MM.1S (cell line): ENCODE measurements at regions not wholly inside any gene's neighbourhood (a gene's known extent, or its start where the extent isn't known, plus 50 kb on each side); places are given as distances from the start of the nearest gene placed in this dataset.

Experiments used
- DNase-seq: peaks from one replicate; pipeline ENCODE4 v3.0.0-alpha.2; 2015
- H2AFZ ChIP-seq: fragments of 300-600 bp; sonication (generic); 2 replicates; pipeline ENCODE4 v1.6.0; 2016; ENCODE audit warnings: antibody characterized with exemption, low read length
- H3F3A ChIP-seq: fragments of 300-600 bp; sonication (generic); 2 replicates; pipeline ENCODE4 v1.6.1; 2016; ENCODE audit warnings: mild to moderate bottlenecking, antibody characterized with exemption, low read length, moderate library complexity, mixed read lengths; ENCODE audit not compliant: insufficient read depth
- H3K27ac ChIP-seq: fragments of 300-600 bp; sonication (generic); 2 replicates; pipeline ENCODE4 v1.5.1; 2016; ENCODE audit warnings: mild to moderate bottlenecking, low read length
- H3K27me3 ChIP-seq: fragments of 300-600 bp; sonication (generic); replicated peaks from 2 replicates; pipeline ENCODE4 v1.6.0; 2016; ENCODE audit warnings: low read length; ENCODE audit not compliant: insufficient read depth
- H3K36me3 ChIP-seq: fragments of 300-600 bp; sonication (generic); replicated peaks from 2 replicates; pipeline ENCODE4 v1.6.1; 2016; ENCODE audit warnings: mild to moderate bottlenecking, low read length, mixed read lengths; ENCODE audit not compliant: insufficient read depth
- H3K4me1 ChIP-seq: fragments of 300-600 bp; sonication (generic); 2 replicates; pipeline ENCODE4 v1.6.1; 2016; ENCODE audit warnings: low read length, mixed read lengths
- H3K4me2 ChIP-seq: fragments of 300-600 bp; sonication (generic); 2 replicates; pipeline ENCODE4 v1.6.0; 2016; ENCODE audit warnings: low read depth, low read length
- H3K4me3 ChIP-seq: fragments of 300-600 bp; sonication (generic); 2 replicates; pipeline ENCODE4 v1.5.1; 2016; ENCODE audit warnings: low read length, mixed read lengths
- H3K79me2 ChIP-seq: fragments of 300-600 bp; sonication (generic); 2 replicates; pipeline ENCODE4 v1.6.1; 2016; ENCODE audit warnings: mixed run types, low read length, mixed read lengths
- H3K9ac ChIP-seq: fragments of 300-600 bp; sonication (generic); 2 replicates; pipeline ENCODE4 v1.6.1; 2016; ENCODE audit warnings: low read length, mixed read lengths
- H3K9me2 ChIP-seq: fragments of 300-600 bp; sonication (generic); replicated peaks from 2 replicates; pipeline ENCODE4 v1.6.1; 2016; ENCODE audit warnings: mild to moderate bottlenecking, low read length, mixed read lengths; ENCODE audit not compliant: insufficient read depth
- H3K9me3 ChIP-seq: fragments of 300-600 bp; sonication (generic); replicated peaks from 2 replicates; pipeline ENCODE4 v1.6.1; 2016; ENCODE audit warnings: mild to moderate bottlenecking, low read length, mixed read lengths; ENCODE audit not compliant: insufficient read depth
- H4K20me1 ChIP-seq: fragments of 300-600 bp; sonication (generic); 2 replicates; pipeline ENCODE4 v1.6.1; 2016; ENCODE audit warnings: mild to moderate bottlenecking, low read length, moderate library complexity, mixed read lengths; ENCODE audit not compliant: insufficient read depth
- EZH2 ChIP-seq: fragments of 300-600 bp; sonication (generic); optimal IDR thresholded peaks from 2 replicates; pipeline ENCODE3; 2017; ENCODE audit warnings: low read depth, mild to moderate bottlenecking, antibody characterized with exemption, low read length, mixed read lengths
- EZH2phosphoT487 ChIP-seq: fragments of 300-600 bp; sonication (generic); IDR thresholded peaks from 2 replicates; pipeline ENCODE4 v1.6.1; 2018; ENCODE audit warnings: antibody characterized with exemption, low read length
- TF ChIP-seq, protein P1 (sequence below): fragments of 300-600 bp; sonication (generic); IDR thresholded peaks from 2 replicates; pipeline ENCODE4 v1.5.1; 2016; ENCODE audit warnings: antibody characterized with exemption, low read length, mixed read lengths

DNA sequence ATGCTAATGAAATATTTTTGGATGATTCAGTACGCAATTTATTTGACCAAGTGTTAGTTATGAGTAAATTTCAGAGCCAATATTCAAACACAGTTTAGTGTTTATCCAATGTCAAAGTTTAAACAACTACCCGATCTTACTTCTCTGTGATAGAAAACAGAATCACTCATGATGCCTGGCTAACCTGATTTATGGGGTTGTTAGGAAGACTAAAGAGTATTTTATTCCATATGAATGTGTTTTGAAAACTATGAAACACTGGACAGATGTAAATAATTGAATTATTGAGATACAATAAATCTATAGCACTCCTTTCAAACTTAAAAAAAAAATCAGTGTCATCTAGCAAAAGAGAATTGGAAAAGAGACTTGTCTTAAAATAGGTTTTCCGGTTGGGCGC, 1181.8 kb downstream of the EFNB2 start:
- H4K20me1 ChIP-seq: no peaks in the 10 kb centered on the region
- H3K79me2 ChIP-seq: no peaks in the 10 kb centered on the region
- H3K36me3 ChIP-seq: no peaks in the 10 kb centered on the region
- TF ChIP-seq EZH2: no peak
- TF ChIP-seq, protein P1, sequence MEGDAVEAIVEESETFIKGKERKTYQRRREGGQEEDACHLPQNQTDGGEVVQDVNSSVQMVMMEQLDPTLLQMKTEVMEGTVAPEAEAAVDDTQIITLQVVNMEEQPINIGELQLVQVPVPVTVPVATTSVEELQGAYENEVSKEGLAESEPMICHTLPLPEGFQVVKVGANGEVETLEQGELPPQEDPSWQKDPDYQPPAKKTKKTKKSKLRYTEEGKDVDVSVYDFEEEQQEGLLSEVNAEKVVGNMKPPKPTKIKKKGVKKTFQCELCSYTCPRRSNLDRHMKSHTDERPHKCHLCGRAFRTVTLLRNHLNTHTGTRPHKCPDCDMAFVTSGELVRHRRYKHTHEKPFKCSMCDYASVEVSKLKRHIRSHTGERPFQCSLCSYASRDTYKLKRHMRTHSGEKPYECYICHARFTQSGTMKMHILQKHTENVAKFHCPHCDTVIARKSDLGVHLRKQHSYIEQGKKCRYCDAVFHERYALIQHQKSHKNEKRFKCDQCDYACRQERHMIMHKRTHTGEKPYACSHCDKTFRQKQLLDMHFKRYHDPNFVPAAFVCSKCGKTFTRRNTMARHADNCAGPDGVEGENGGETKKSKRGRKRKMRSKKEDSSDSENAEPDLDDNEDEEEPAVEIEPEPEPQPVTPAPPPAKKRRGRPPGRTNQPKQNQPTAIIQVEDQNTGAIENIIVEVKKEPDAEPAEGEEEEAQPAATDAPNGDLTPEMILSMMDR: no peak
- no peak for TF ChIP-seq EZH2phosphoT487
- no peaks in the 10 kb centered on the region for H3K4me1 ChIP-seq
- no peaks in the 10 kb centered on the region for H3K27me3 ChIP-seq
- no peaks in the 10 kb centered on the region for H3K9me2 ChIP-seq
- no peak overlapping the region for H3K4me3 ChIP-seq
- H3K27ac ChIP-seq: no peak overlapping the region
- H3F3A ChIP-seq: no peaks in the 10 kb centered on the region
- no peak for DNase-seq
- H3K4me2 ChIP-seq: no peak overlapping the region
- H3K9ac ChIP-seq: no peak overlapping the region
- no peak overlapping the region for H2AFZ ChIP-seq
- no peaks in the 10 kb centered on the region for H3K9me3 ChIP-seq

DNA sequence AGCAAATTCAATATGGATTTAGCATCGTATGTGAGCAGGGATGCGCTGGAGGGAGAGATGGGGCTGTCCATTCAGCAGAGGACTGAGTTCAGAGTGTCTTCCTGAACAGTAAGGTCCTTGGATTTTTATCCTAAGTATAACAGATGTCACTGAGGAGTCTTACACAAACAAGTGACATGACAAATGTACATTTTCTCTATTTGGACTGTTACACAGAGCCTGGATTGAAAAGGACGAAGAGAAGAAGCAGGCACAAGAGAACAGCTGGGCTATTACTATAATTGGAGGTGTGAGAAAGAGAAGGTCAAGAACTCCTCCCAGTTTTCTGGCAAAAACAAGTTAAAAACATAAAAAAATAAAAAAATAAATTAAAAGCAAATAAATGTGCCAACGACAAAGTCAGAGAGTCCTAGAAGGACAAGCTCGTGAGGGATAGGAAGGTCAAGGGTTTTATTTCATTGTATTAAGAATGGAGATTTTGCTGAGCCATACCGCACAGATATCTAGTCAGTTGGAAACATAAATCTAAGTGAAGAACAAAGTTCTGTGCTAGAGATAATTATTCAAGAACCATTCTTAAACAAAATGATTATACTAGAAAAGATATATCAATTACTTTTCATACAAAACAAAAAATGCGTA, 1186.3 kb downstream of the EFNB2 start:
- no peaks in the 10 kb centered on the region for H3K9me3 ChIP-seq
- DNase-seq: no peak
- H3K79me2 ChIP-seq: no peaks in the 10 kb centered on the region
- no peaks in the 10 kb centered on the region for H3K4me1 ChIP-seq
- no peak overlapping the region for H3K27ac ChIP-seq
- H3K36me3 ChIP-seq: no peaks in the 10 kb centered on the region
- no peak overlapping the region for H2AFZ ChIP-seq
- H3F3A ChIP-seq: no peaks in the 10 kb centered on the region
- H3K4me3 ChIP-seq: no peak overlapping the region
- TF ChIP-seq, protein P1: no peak
- no peak for TF ChIP-seq EZH2phosphoT487
- TF ChIP-seq EZH2: no peak
- H3K9ac ChIP-seq: no peak overlapping the region
- H3K9me2 ChIP-seq: no peaks in the 10 kb centered on the region
- no peak overlapping the region for H3K4me2 ChIP-seq
- no peaks in the 10 kb centered on the region for H3K27me3 ChIP-seq
- H4K20me1 ChIP-seq: no peaks in the 10 kb centered on the region

DNA sequence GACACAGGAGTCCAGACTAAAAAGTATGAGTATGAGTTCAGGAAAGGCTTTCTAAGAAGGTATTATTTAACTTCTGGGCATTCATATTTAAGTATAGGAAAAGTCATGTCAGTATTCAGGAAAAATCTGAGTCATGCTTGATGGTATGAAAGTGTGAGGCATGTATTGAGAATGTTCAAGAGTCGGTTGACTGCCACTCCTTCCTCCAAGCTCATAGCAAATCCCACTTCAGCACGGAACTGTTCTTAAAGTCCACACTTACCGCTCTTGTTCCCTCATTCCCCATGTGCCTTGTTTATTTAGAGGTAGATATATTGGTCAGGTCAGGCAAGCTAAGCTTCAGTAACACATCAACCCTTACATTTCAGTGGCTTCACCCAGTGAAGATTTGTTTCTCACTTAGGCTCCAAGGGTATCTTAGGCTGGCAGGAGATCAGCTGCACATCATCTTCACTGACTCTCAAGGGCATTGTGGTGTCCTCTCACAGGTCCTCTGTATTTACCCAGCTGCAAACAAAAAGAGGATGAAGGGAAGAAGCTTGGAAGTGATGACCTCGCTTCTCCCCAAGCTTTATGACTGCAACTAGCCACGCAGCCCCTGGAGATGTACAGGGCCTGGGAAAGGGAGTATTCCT, 1189.2 kb downstream of the EFNB2 start:
- H3K9me3 ChIP-seq: no peaks in the 10 kb centered on the region
- H3K27me3 ChIP-seq: no peaks in the 10 kb centered on the region
- no peaks in the 10 kb centered on the region for H3K79me2 ChIP-seq
- H3K9me2 ChIP-seq: no peaks in the 10 kb centered on the region
- TF ChIP-seq, protein P1: no peak
- no peak for TF ChIP-seq EZH2
- no peak for TF ChIP-seq EZH2phosphoT487
- no peak overlapping the region for H3K4me3 ChIP-seq
- no peak overlapping the region for H2AFZ ChIP-seq
- no peaks in the 10 kb centered on the region for H4K20me1 ChIP-seq
- H3F3A ChIP-seq: no peaks in the 10 kb centered on the region
- H3K4me1 ChIP-seq: no peaks in the 10 kb centered on the region
- H3K4me2 ChIP-seq: no peak overlapping the region
- H3K27ac ChIP-seq: no peak overlapping the region
- DNase-seq: no peak
- no peak overlapping the region for H3K9ac ChIP-seq
- H3K36me3 ChIP-seq: no peaks in the 10 kb centered on the region
